ENCODE measurements at regions not wholly inside any gene's neighbourhood (a gene's known extent, or its start where the extent isn't known, plus 50 kb on each side); places are given as distances from the start of the nearest gene placed in this dataset.

GRCh38 chr7:142376356-142376997 lies 118.6 kb upstream of the PRSS58 start:
- DNase-seq (ENCODE audit: insufficient read length, low spot score) (no peak), FAIRE-seq (no peak)
- no peak for TF ChIP-seq POLR2A (IDR thresholded peaks at IDR 0.05; ENCODE audit: low read depth, low read length)

GRCh38 chr7:142375710-142376313 lies 118.0 kb upstream of the PRSS58 start:
- DNase-seq (ENCODE audit: insufficient read length, low spot score): peak; percentile 21

GRCh38 chr7:142372727-142373126 lies 114.9 kb upstream of the PRSS58 start:
- FAIRE-seq (no peak), DNase-seq (ENCODE audit: insufficient read length, low spot score) (no peak)
- TF ChIP-seq POLR2A (IDR thresholded peaks at IDR 0.05; ENCODE audit: low read depth, low read length): no peak

More at GRCh38 chr7:142375710-142376313, 118.0 kb upstream of the PRSS58 start:
- TF ChIP-seq POLR2A (IDR thresholded peaks at IDR 0.05; ENCODE audit: low read depth, low read length): no peak
- no peak for FAIRE-seq

- no peak for TF ChIP-seq POLR2A (IDR thresholded peaks at IDR 0.05; ENCODE audit: low read depth, low read length)
- DNase-seq (ENCODE audit: insufficient read length, low spot score) (no peak), FAIRE-seq (no peak)
Measured at GRCh38 chr7:142371586-142372377, 113.9 kb upstream of the PRSS58 start.

- FAIRE-seq (no peak), DNase-seq (ENCODE audit: insufficient read length, low spot score) (no peak)
- no peak for TF ChIP-seq POLR2A (IDR thresholded peaks at IDR 0.05; ENCODE audit: low read depth, low read length)
Measured at GRCh38 chr7:142365410-142365842, 107.6 kb upstream of the PRSS58 start.

- TF ChIP-seq POLR2A (IDR thresholded peaks at IDR 0.05; ENCODE audit: low read depth, low read length): no peak
- DNase-seq (ENCODE audit: insufficient read length, low spot score) (no peak), FAIRE-seq (no peak)
Measured at GRCh38 chr7:142364551-142364950, 106.7 kb upstream of the PRSS58 start.

- no peak for FAIRE-seq
- no peak for TF ChIP-seq POLR2A (IDR thresholded peaks at IDR 0.05; ENCODE audit: low read depth, low read length)
- DNase-seq (ENCODE audit: insufficient read length, low spot score): no peak
Measured at GRCh38 chr7:142362349-142362748, 104.5 kb upstream of the PRSS58 start.

GRCh38 chr7:142359694-142360279 lies 101.9 kb upstream of the PRSS58 start:
- no peak for FAIRE-seq
- no peak for DNase-seq (ENCODE audit: insufficient read length, low spot score)

GRCh38 chr7:142357953-142358520 lies 100.2 kb upstream of the PRSS58 start:
- FAIRE-seq: peak; percentile 85

More at GRCh38 chr7:142359694-142360279, 101.9 kb upstream of the PRSS58 start:
- TF ChIP-seq POLR2A (IDR thresholded peaks at IDR 0.05; ENCODE audit: low read depth, low read length): no peak

GRCh38 chr7:142356166-142356565 lies 98.3 kb upstream of the PRSS58 start:
- no peak for FAIRE-seq
- TF ChIP-seq POLR2A (IDR thresholded peaks at IDR 0.05; ENCODE audit: low read depth, low read length): no peak
- DNase-seq (ENCODE audit: insufficient read length, low spot score): no peak

More at GRCh38 chr7:142357953-142358520, 100.2 kb upstream of the PRSS58 start:
- DNase-seq (ENCODE audit: insufficient read length, low spot score): peak; percentile 34
- TF ChIP-seq POLR2A (IDR thresholded peaks at IDR 0.05; ENCODE audit: low read depth, low read length): no peak

GRCh38 chr7:142355328-142355727 lies 97.5 kb upstream of the PRSS58 start:
- DNase-seq (ENCODE audit: insufficient read length, low spot score) (no peak), FAIRE-seq (no peak)
- no peak for TF ChIP-seq POLR2A (IDR thresholded peaks at IDR 0.05; ENCODE audit: low read depth, low read length)

- TF ChIP-seq POLR2A (IDR thresholded peaks at IDR 0.05; ENCODE audit: low read depth, low read length): no peak
- DNase-seq (ENCODE audit: insufficient read length, low spot score): no peak
- FAIRE-seq: no peak
Measured at GRCh38 chr7:142353147-142354060, 95.5 kb upstream of the PRSS58 start.

GRCh38 chr7:142352543-142352942 lies 94.7 kb upstream of the PRSS58 start:
- TF ChIP-seq POLR2A (IDR thresholded peaks at IDR 0.05; ENCODE audit: low read depth, low read length): no peak
- FAIRE-seq (no peak), DNase-seq (ENCODE audit: insufficient read length, low spot score) (no peak)
